WTC11 (cell line): ENCODE measurements at regions not wholly inside any gene's neighbourhood (a gene's known extent, or its start where the extent isn't known, plus 50 kb on each side); places are given as distances from the start of the nearest gene placed in this dataset.

Experiments
- ATAC-seq: fragments of 200-7000 bp; cut with Tn5 transposase; 2 replicates; pipeline ENCODE4 v1.10.0; 2021; ENCODE audit warnings: mild to moderate bottlenecking, moderate library complexity
- CTCF ChIA-PET: fragments of 300-600 bp; sonication (Branson Sonifier 250); formaldehyde crosslinking; loops from one replicate; lab custom pipeline; 2021; ENCODE audit warnings: antibody characterized with exemption; lab: Charles Lee
- POLR2A ChIA-PET: fragments of 350-600 bp; sonication (Branson Sonifier 250); formaldehyde crosslinking; loops from one replicate; lab custom pipeline; 2021; ENCODE audit warnings: antibody characterized with exemption; lab: Charles Lee
- DNase-seq: peaks from one replicate; pipeline ENCODE4 v3.0.0; 2021; ENCODE audit warnings: low spot score
- H3K27ac Mint-ChIP-seq: 2 replicates; pipeline ENCODE4 v1.8.0; 2021; ENCODE audit warnings: mixed read lengths
- H3K27me3 Mint-ChIP-seq: 2 replicates; pipeline ENCODE4 v1.8.0; 2021; ENCODE audit warnings: low read depth, mild to moderate bottlenecking, moderate library complexity, mixed read lengths
- H3K36me3 Mint-ChIP-seq: 2 replicates; pipeline ENCODE4 v1.8.0; 2021; ENCODE audit warnings: mixed read lengths
- H3K4me1 Mint-ChIP-seq: 2 replicates; pipeline ENCODE4 v1.8.0; 2022; ENCODE audit warnings: mixed read lengths
- H3K4me3 Mint-ChIP-seq: 2 replicates; pipeline ENCODE4 v1.8.0; 2021; ENCODE audit warnings: mild to moderate bottlenecking, moderate library complexity, mixed read lengths
- H3K9me3 Mint-ChIP-seq: 2 replicates; pipeline ENCODE4 v1.8.0; 2021; ENCODE audit warnings: mixed read lengths
- ATF2 ChIP-seq: sonication (generic); formaldehyde crosslinking; IDR thresholded peaks from 2 replicates; pipeline ENCODE4 v1.8.1; 2022; ENCODE audit warnings: low read depth, missing genetic modification reagents, borderline replicate concordance
- CREM ChIP-seq: sonication (generic); formaldehyde crosslinking; IDR thresholded peaks from 2 replicates; pipeline ENCODE4 v1.8.1; 2022; ENCODE audit warnings: mild to moderate bottlenecking, missing genetic modification reagents, moderate library complexity
- ELF4 ChIP-seq: sonication (generic); formaldehyde crosslinking; IDR thresholded peaks from 2 replicates; pipeline ENCODE4 v1.8.1; 2022; ENCODE audit warnings: low read depth, mild to moderate bottlenecking, moderate library complexity, missing genetic modification reagents
- ERG ChIP-seq: fragments of 250-450 bp; sonication (Bioruptor Pico); IDR thresholded peaks from 2 replicates; pipeline ENCODE4 v1.8.0; 2021; ENCODE audit warnings: mild to moderate bottlenecking
- FOXJ3 ChIP-seq: sonication (generic); formaldehyde crosslinking; IDR thresholded peaks from 2 replicates; pipeline ENCODE4 v1.9.0; 2021; ENCODE audit warnings: missing genetic modification reagents, mild to moderate bottlenecking, borderline replicate concordance
- FOXK1 ChIP-seq: sonication (generic); formaldehyde crosslinking; IDR thresholded peaks from 2 replicates; pipeline ENCODE4 v1.8.0; 2022; ENCODE audit warnings: mild to moderate bottlenecking, moderate library complexity, missing genetic modification reagents
- GTF2I ChIP-seq: fragments of 250-450 bp; sonication (Bioruptor Pico); conservative IDR thresholded peaks from 2 replicates; pipeline ENCODE4 v1.4.0; 2021; ENCODE audit warnings: mild to moderate bottlenecking
- IRF1 ChIP-seq: sonication (generic); formaldehyde crosslinking; IDR thresholded peaks from 2 replicates; pipeline ENCODE4 v1.8.0; 2023; ENCODE audit warnings: missing genetic modification reagents
- IRF2 ChIP-seq: sonication (generic); formaldehyde crosslinking; IDR thresholded peaks from 2 replicates; pipeline ENCODE4 v1.8.0; 2022; ENCODE audit warnings: low read depth, missing genetic modification reagents, borderline replicate concordance
- JUN ChIP-seq: sonication (generic); formaldehyde crosslinking; IDR thresholded peaks from 2 replicates; pipeline ENCODE4 v1.8.0; 2023; ENCODE audit warnings: mild to moderate bottlenecking, missing genetic modification reagents
- MXD4 ChIP-seq: fragments of 250-450 bp; sonication (Bioruptor Pico); IDR thresholded peaks from 2 replicates; pipeline ENCODE4 v1.8.0; 2021; ENCODE audit warnings: mild to moderate bottlenecking, moderate library complexity, borderline replicate concordance
- MYBL2 ChIP-seq: sonication (generic); formaldehyde crosslinking; IDR thresholded peaks from 2 replicates; pipeline ENCODE4 v1.8.1; 2023; ENCODE audit warnings: mild to moderate bottlenecking, moderate library complexity, missing genetic modification reagents
- NR1H2 ChIP-seq: sonication (generic); formaldehyde crosslinking; IDR thresholded peaks from 2 replicates; pipeline ENCODE4 v1.9.0; 2021; ENCODE audit warnings: mild to moderate bottlenecking, moderate library complexity, missing genetic modification reagents
- PREB ChIP-seq: sonication (generic); formaldehyde crosslinking; IDR thresholded peaks from 2 replicates; pipeline ENCODE4 v1.8.1; 2022; ENCODE audit warnings: mild to moderate bottlenecking, missing genetic modification reagents, moderate library complexity, borderline replicate concordance
- TCF7 ChIP-seq: sonication (generic); formaldehyde crosslinking; IDR thresholded peaks from 2 replicates; pipeline ENCODE4 v1.8.0; 2022; ENCODE audit warnings: mild to moderate bottlenecking, low read depth, missing genetic modification reagents, moderate library complexity
- TEAD1 ChIP-seq: sonication (generic); formaldehyde crosslinking; IDR thresholded peaks from 2 replicates; pipeline ENCODE4 v1.8.0; 2022; ENCODE audit warnings: mild to moderate bottlenecking, missing genetic modification reagents
- USF1 ChIP-seq: sonication (generic); formaldehyde crosslinking; IDR thresholded peaks from 2 replicates; pipeline ENCODE4 v1.8.0; 2022; ENCODE audit warnings: mild to moderate bottlenecking, missing genetic modification reagents
- USF2 ChIP-seq: sonication (generic); formaldehyde crosslinking; IDR thresholded peaks from 2 replicates; pipeline ENCODE4 v1.8.1; 2023; ENCODE audit warnings: mild to moderate bottlenecking, missing genetic modification reagents, moderate library complexity
- ZBTB43 ChIP-seq: sonication (generic); formaldehyde crosslinking; IDR thresholded peaks from 2 replicates; pipeline ENCODE4 v1.8.1; 2023; ENCODE audit warnings: mild to moderate bottlenecking, missing genetic modification reagents
- ZNF121 ChIP-seq: sonication (generic); formaldehyde crosslinking; IDR thresholded peaks from 2 replicates; pipeline ENCODE4 v1.8.0; 2023; ENCODE audit warnings: missing genetic modification reagents
- ZNF138 ChIP-seq: sonication (generic); formaldehyde crosslinking; conservative IDR thresholded peaks from 2 replicates; pipeline ENCODE4 v1.8.1; 2022; ENCODE audit warnings: mild to moderate bottlenecking, moderate library complexity, missing genetic modification reagents
- ZNF532 ChIP-seq: fragments of 250-450 bp; sonication (Bioruptor Pico); IDR thresholded peaks from 2 replicates; pipeline ENCODE4 v1.9.0; 2021; ENCODE audit warnings: mild to moderate bottlenecking, borderline replicate concordance
- ZNF671 ChIP-seq: fragments of 250-450 bp; sonication (Bioruptor Pico); IDR thresholded peaks from 2 replicates; pipeline ENCODE4 v1.8.0; 2021; ENCODE audit warnings: mild to moderate bottlenecking

GRCh38 chr1:203934027-203934426, 72.6 kb downstream of the SNRPE start:
- H3K27ac Mint-ChIP-seq = no peak overlapping the region

GRCh38 chr1:203934651-203935050, 73.3 kb downstream of the SNRPE start:
- Mint-ChIP-seq H3K4me1 (no peaks in the 10 kb centered on the region; the same call in 1 of the 2 replicates), H3K4me3 (no peak overlapping the region), H3K36me3 (no peaks in the 10 kb centered on the region), H3K9me3 (no peaks in the 10 kb centered on the region), H3K27me3 (peaks cover 3% of the 10 kb centered on the region; the same call in 1 of the 2 replicates), H3K27ac (no peak overlapping the region)
- no peak for DNase-seq
- POLR2A ChIA-PET = interaction anchor here (0.5 kb wide), 1 partner anchor 14 kb away, joined by 3 read pairs; no protein-coding TSS in a partner anchor
- ATAC-seq = no peak
- CTCF ChIA-PET = no interaction called here
- TF ChIP-seq ELF4 (CRISPR knock-in tag) (no peak), TEAD1 (CRISPR knock-in tag) (no peak), PREB (CRISPR knock-in tag) (no peak), ZNF532 (CRISPR knock-in tag) (no peak), IRF2 (CRISPR knock-in tag) (no peak), ZNF121 (CRISPR knock-in tag) (no peak), JUN (CRISPR knock-in tag) (no peak), TCF7 (CRISPR knock-in tag) (no peak), IRF1 (no peak), GTF2I (CRISPR knock-in tag) (no peak), ZNF671 (no peak), FOXJ3 (CRISPR knock-in tag) (no peak), USF2 (no peak), ERG (no peak), ZNF138 (CRISPR knock-in tag) (no peak), MXD4 (no peak), USF1 (CRISPR knock-in tag) (no peak)

More at GRCh38 chr1:203934027-203934426, 72.6 kb downstream of the SNRPE start:
- ATAC-seq (no peak), DNase-seq (no peak)
- Mint-ChIP-seq H3K9me3 (no peaks in the 10 kb centered on the region), H3K4me3 (no peak overlapping the region), H3K27me3 (peaks cover 3% of the 10 kb centered on the region; the same call in 1 of the 2 replicates), H3K36me3 (no peaks in the 10 kb centered on the region), H3K4me1 (no peaks in the 10 kb centered on the region; the same call in 1 of the 2 replicates)
- TF ChIP-seq MYBL2 = no peak
- no peak for TF ChIP-seq ZNF121 (CRISPR knock-in tag)
- TF ChIP-seq FOXK1 (CRISPR knock-in tag) = no peak
- no peak for TF ChIP-seq ATF2 (CRISPR knock-in tag)
- no peak for TF ChIP-seq ZBTB43 (CRISPR knock-in tag)
- no peak for TF ChIP-seq CREM
- TF ChIP-seq NR1H2 (CRISPR knock-in tag) = no peak
- CTCF ChIA-PET = no interaction called here
- POLR2A ChIA-PET = no interaction called here
